Hepatocyte (in vitro differentiated cells): ENCODE measurements at regions not wholly inside any gene's neighbourhood (a gene's known extent, or its start where the extent isn't known, plus 50 kb on each side); places are given as distances from the start of the nearest gene placed in this dataset.

Experiments used
- DNase-seq: peaks from one replicate; pipeline ENCODE4 v3.0.0-alpha.2; 2016; ENCODE audit warnings: low spot score
- H2AFZ ChIP-seq: fragments of 200-600 bp; sonication (generic); 2 replicates; pipeline ENCODE4 v1.6.0; 2016; ENCODE audit warnings: antibody characterized with exemption, mild to moderate bottlenecking
- H3K27ac ChIP-seq: fragments of 200-600 bp; sonication (generic); 2 replicates; pipeline ENCODE4 v1.5.1; 2016; ENCODE audit warnings: mild to moderate bottlenecking
- H3K27me3 ChIP-seq: fragments of 200-600 bp; sonication (generic); 2 replicates; pipeline ENCODE4 v1.6.1; 2016
- H3K36me3 ChIP-seq: fragments of 200-600 bp; sonication (generic); replicated peaks from 2 replicates; pipeline ENCODE4 v1.5.1; 2016; ENCODE audit warnings: low read depth; ENCODE audit not compliant: insufficient read depth
- H3K4me1 ChIP-seq: fragments of 200-600 bp; sonication (generic); 2 replicates; pipeline ENCODE4 v1.5.1; 2016; ENCODE audit warnings: mild to moderate bottlenecking, moderate library complexity; ENCODE audit not compliant: insufficient read depth
- H3K4me2 ChIP-seq: fragments of 200-600 bp; sonication (generic); 2 replicates; pipeline ENCODE4 v1.6.0; 2016
- H3K4me3 ChIP-seq: fragments of 200-600 bp; sonication (generic); 2 replicates; pipeline ENCODE4 v1.5.1; 2016; ENCODE audit warnings: mild to moderate bottlenecking
- H3K79me2 ChIP-seq: fragments of 200-600 bp; sonication (generic); 2 replicates; pipeline ENCODE4 v1.6.0; 2017; ENCODE audit warnings: mild to moderate bottlenecking
- H3K9me2 ChIP-seq: fragments of 200-600 bp; sonication (generic); replicated peaks from 2 replicates; pipeline ENCODE4 v1.6.0; 2017; ENCODE audit warnings: mild to moderate bottlenecking; ENCODE audit not compliant: insufficient read depth
- H3K9me3 ChIP-seq: fragments of 200-600 bp; sonication (generic); 2 replicates; pipeline ENCODE4 v1.5.1; 2016; ENCODE audit warnings: low read depth, mild to moderate bottlenecking
- H4K20me1 ChIP-seq: fragments of 200-600 bp; sonication (generic); 2 replicates; pipeline ENCODE4 v1.6.0; 2016; ENCODE audit warnings: mild to moderate bottlenecking; ENCODE audit not compliant: insufficient read depth, poor library complexity, severe bottlenecking
- EZH2 ChIP-seq: fragments of 200-600 bp; sonication (generic); IDR thresholded peaks from 2 replicates; pipeline ENCODE4 v1.6.1; 2016; ENCODE audit warnings: antibody characterized with exemption, mild to moderate bottlenecking, borderline replicate concordance
- EZH2phosphoT487 ChIP-seq: fragments of 200-600 bp; sonication (generic); IDR thresholded peaks from one replicate; pipeline ENCODE4 v1.6.1; 2018; ENCODE audit warnings: antibody characterized with exemption, mild to moderate bottlenecking, low read depth, moderate library complexity; ENCODE audit not compliant: unreplicated experiment, severe bottlenecking
- WGBS: methylation state at CpG from one replicate; pipeline ENCODE4 v1.1.6; 2016; ENCODE audit warnings: low lambda C conversion rate; ENCODE audit errors: missing lambda C conversion rate; 5-methylcytosine and 5-hydroxymethylcytosine counted together
- TF ChIP-seq, protein P1 (sequence below): fragments of 200-600 bp; sonication (generic); IDR thresholded peaks from 2 replicates; pipeline ENCODE4 v1.5.1; 2016; ENCODE audit warnings: antibody characterized with exemption, mild to moderate bottlenecking; ENCODE audit not compliant: poor library complexity

GRCh38 chr11:116404462-116404798 is 368.4 kb downstream of the BUD13 start:
- H3K27me3 ChIP-seq = no peaks in the 10 kb centered on the region
- no peaks in the 10 kb centered on the region for H3K36me3 ChIP-seq
- H2AFZ ChIP-seq = no peak overlapping the region
- no peaks in the 10 kb centered on the region for H4K20me1 ChIP-seq
- no peaks in the 10 kb centered on the region for H3K79me2 ChIP-seq
- no peaks in the 10 kb centered on the region for H3K4me1 ChIP-seq
- no peak overlapping the region for H3K4me2 ChIP-seq
- H3K27ac ChIP-seq = no peak overlapping the region
- no peaks in the 10 kb centered on the region for H3K9me2 ChIP-seq
- 50% methylated on average over 3 of the region's 3 CpGs for WGBS
- H3K4me3 ChIP-seq = no peak overlapping the region
- TF ChIP-seq EZH2 (no peak), EZH2phosphoT487 (no peak)
- TF ChIP-seq, protein P1, sequence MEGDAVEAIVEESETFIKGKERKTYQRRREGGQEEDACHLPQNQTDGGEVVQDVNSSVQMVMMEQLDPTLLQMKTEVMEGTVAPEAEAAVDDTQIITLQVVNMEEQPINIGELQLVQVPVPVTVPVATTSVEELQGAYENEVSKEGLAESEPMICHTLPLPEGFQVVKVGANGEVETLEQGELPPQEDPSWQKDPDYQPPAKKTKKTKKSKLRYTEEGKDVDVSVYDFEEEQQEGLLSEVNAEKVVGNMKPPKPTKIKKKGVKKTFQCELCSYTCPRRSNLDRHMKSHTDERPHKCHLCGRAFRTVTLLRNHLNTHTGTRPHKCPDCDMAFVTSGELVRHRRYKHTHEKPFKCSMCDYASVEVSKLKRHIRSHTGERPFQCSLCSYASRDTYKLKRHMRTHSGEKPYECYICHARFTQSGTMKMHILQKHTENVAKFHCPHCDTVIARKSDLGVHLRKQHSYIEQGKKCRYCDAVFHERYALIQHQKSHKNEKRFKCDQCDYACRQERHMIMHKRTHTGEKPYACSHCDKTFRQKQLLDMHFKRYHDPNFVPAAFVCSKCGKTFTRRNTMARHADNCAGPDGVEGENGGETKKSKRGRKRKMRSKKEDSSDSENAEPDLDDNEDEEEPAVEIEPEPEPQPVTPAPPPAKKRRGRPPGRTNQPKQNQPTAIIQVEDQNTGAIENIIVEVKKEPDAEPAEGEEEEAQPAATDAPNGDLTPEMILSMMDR = no peak
- H3K9me3 ChIP-seq = no peaks in the 10 kb centered on the region
- DNase-seq = no peak

GRCh38 chr11:116403794-116404461 is 368.9 kb downstream of the BUD13 start:
- Histone ChIP-seq H3K4me3 (no peak overlapping the region), H3K9me2 (no peaks in the 10 kb centered on the region), H3K27me3 (no peaks in the 10 kb centered on the region), H3K9me3 (no peaks in the 10 kb centered on the region), H2AFZ (no peak overlapping the region), H3K79me2 (no peaks in the 10 kb centered on the region), H4K20me1 (no peaks in the 10 kb centered on the region), H3K36me3 (no peaks in the 10 kb centered on the region), H3K4me1 (no peaks in the 10 kb centered on the region), H3K27ac (no peak overlapping the region), H3K4me2 (no peak overlapping the region)
- DNase-seq = no peak
- WGBS = 69% methylated on average over 4 of the region's 4 CpGs
- TF ChIP-seq EZH2 = no peak
- no peak for TF ChIP-seq EZH2phosphoT487
- TF ChIP-seq, protein P1 = no peak

DNA sequence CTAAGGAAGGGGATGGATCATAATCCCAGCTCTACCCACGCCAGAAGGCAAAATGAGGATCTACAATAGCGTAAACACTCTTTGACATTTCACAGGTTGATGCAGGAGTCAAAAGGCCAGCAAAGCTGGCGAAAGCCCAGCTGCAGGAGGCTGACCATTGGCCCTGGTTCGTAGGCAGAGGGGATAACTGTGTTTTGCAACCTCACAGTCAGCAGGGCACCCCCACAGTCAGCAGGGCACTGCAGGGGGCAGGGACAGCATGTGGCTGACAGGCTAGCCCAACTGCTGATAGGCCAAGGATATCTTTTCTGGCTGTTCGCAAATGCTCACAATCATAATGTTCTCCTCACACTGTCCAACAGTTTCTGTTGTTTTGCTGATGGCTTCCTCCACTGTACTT is 372.7 kb downstream of the BUD13 start:
- Histone ChIP-seq H3K36me3 (no peaks in the 10 kb centered on the region), H3K4me2 (no peak overlapping the region), H3K27ac (no peak overlapping the region), H3K4me1 (peaks cover 8% of the 10 kb centered on the region), H3K27me3 (no peaks in the 10 kb centered on the region), H4K20me1 (no peaks in the 10 kb centered on the region), H3K9me3 (no peaks in the 10 kb centered on the region), H3K4me3 (no peak overlapping the region), H3K79me2 (no peaks in the 10 kb centered on the region), H3K9me2 (no peaks in the 10 kb centered on the region), H2AFZ (no peak overlapping the region)
- 67% methylated on average over 5 of the region's 5 CpGs for WGBS
- no peak for DNase-seq
- TF ChIP-seq EZH2phosphoT487 = no peak
- TF ChIP-seq EZH2 = no peak
- TF ChIP-seq, protein P1 = no peak
